Brain microvascular endothelial cell (primary cell): ENCODE measurements at regions not wholly inside any gene's neighbourhood (a gene's known extent, or its start where the extent isn't known, plus 50 kb on each side); places are given as distances from the start of the nearest gene placed in this dataset.

Source experiments
- DNase-seq: peaks from one replicate; pipeline ENCODE4 v3.0.0-alpha.2; 2020
- H3K27ac ChIP-seq: fragments of 250-450 bp; sonication (Bioruptor Pico); 2 replicates; pipeline ENCODE4 v1.5.1; 2020; ENCODE audit warnings: mild to moderate bottlenecking, moderate library complexity
- H3K27me3 ChIP-seq: fragments of 250-450 bp; sonication (Bioruptor Pico); replicated peaks from 2 replicates; pipeline ENCODE4 v1.5.1; 2020; ENCODE audit warnings: mild to moderate bottlenecking
- H3K36me3 ChIP-seq: fragments of 250-450 bp; sonication (Bioruptor Pico); replicated peaks from 2 replicates; pipeline ENCODE4 v1.5.1; 2020; ENCODE audit warnings: mild to moderate bottlenecking
- H3K4me3 ChIP-seq: 2 replicates; pipeline ENCODE4 v1.5.1; 2011; ENCODE audit warnings: low read depth, mild to moderate bottlenecking, control low read depth, low read length, moderate library complexity
- CTCF ChIP-seq: IDR thresholded peaks from 2 replicates; pipeline ENCODE4 v1.5.1; 2011; ENCODE audit warnings: low read depth, mild to moderate bottlenecking, moderate library complexity, low read length, control low read depth, inconsistent platforms; ENCODE audit errors: missing control alignments
- in situ Hi-C: cut with HindIII; loops from 2 replicates; pipeline ENCODE4 v1.10.0; 2017; ENCODE audit warnings: low sequenced_read_pairs, low pct_ligation_motif_present

- in situ Hi-C loops, result no loop called here
- no peak overlapping the region for H3K27ac ChIP-seq
- no peak for TF ChIP-seq CTCF
Measured at GRCh38 chr18:55084550-55084949, 125.3 kb upstream of the CCDC68 start.

GRCh38 chr18:55083461-55083860 is 124.2 kb upstream of the CCDC68 start:
- H3K27ac ChIP-seq, result no peak overlapping the region
- peak; percentile 59 for DNase-seq
- no peaks in the 10 kb centered on the region for H3K27me3 ChIP-seq
- no peak overlapping the region for H3K4me3 ChIP-seq
- no peak for TF ChIP-seq CTCF
- H3K36me3 ChIP-seq, result no peaks in the 10 kb centered on the region
- in situ Hi-C loops, result no loop called here

More at GRCh38 chr18:55084550-55084949, 125.3 kb upstream of the CCDC68 start:
- no peak for DNase-seq
- Histone ChIP-seq H3K27me3 (no peaks in the 10 kb centered on the region), H3K36me3 (no peaks in the 10 kb centered on the region), H3K4me3 (no peak overlapping the region)

- Histone ChIP-seq H3K4me3 (no peak overlapping the region), H3K27ac (no peak overlapping the region), H3K27me3 (no peaks in the 10 kb centered on the region), H3K36me3 (no peaks in the 10 kb centered on the region)
- no peak for TF ChIP-seq CTCF
- no peak for DNase-seq
- in situ Hi-C loops, result no loop called here
Measured at GRCh38 chr18:55079481-55080355, 120.5 kb upstream of the CCDC68 start.

- Histone ChIP-seq H3K36me3 (no peaks in the 10 kb centered on the region), H3K4me3 (no peak overlapping the region), H3K27me3 (no peaks in the 10 kb centered on the region), H3K27ac (no peak overlapping the region)
- TF ChIP-seq CTCF, result no peak
- no peak for DNase-seq
- in situ Hi-C loops, result no loop called here
Measured at GRCh38 chr18:55079067-55079466, 119.8 kb upstream of the CCDC68 start.

GRCh38 chr18:55078303-55078932 is 119.2 kb upstream of the CCDC68 start:
- no peak overlapping the region for H3K27ac ChIP-seq
- H3K4me3 ChIP-seq, result no peak overlapping the region
- in situ Hi-C loops, result no loop called here
- no peaks in the 10 kb centered on the region for H3K27me3 ChIP-seq
- H3K36me3 ChIP-seq, result no peaks in the 10 kb centered on the region
- TF ChIP-seq CTCF, result no peak
- DNase-seq, result peak; percentile 24
